22Rv1 (cell line): ENCODE measurements at regions not wholly inside any gene's neighbourhood (a gene's known extent, or its start where the extent isn't known, plus 50 kb on each side); places are given as distances from the start of the nearest gene placed in this dataset.

Experiments used
- CTCF ChIP-seq: fragments of 450-650 bp; IDR thresholded peaks from 2 replicates; pipeline ENCODE4 v1.5.1; 2017; ENCODE audit warnings: mild to moderate bottlenecking
- ZFX ChIP-seq: fragments of 450-650 bp; IDR thresholded peaks from 2 replicates; pipeline ENCODE4 v1.6.1; 2017; ENCODE audit warnings: antibody characterized with exemption, borderline replicate concordance

- TF ChIP-seq CTCF (no peak), ZFX (no peak)
These were observed 117.3 kb upstream of the CDK6 start for GRCh38 chr7:92953657-92954056.
